Endometrial microvascular endothelial cells (primary cell): ENCODE measurements at regions not wholly inside any gene's neighbourhood (a gene's known extent, or its start where the extent isn't known, plus 50 kb on each side); places are given as distances from the start of the nearest gene placed in this dataset.

ENCODE experiments used
- in situ Hi-C: cut with HindIII; loops from 2 replicates; pipeline ENCODE4 v1.10.0; 2017; ENCODE audit warnings: low sequenced_read_pairs, low pct_unique_long_range_greater_than_20kb; ENCODE audit errors: inconsistent ontology term

GRCh38 chr2:16156411-16156810 is 216.1 kb downstream of the MYCN start:
- in situ Hi-C loops = no loop called here

- in situ Hi-C loops = no loop called here
Measured at GRCh38 chr2:16155766-16156165, 215.4 kb downstream of the MYCN start.

GRCh38 chr2:16155366-16155765 is 215.0 kb downstream of the MYCN start:
- in situ Hi-C loops = no loop called here

DNA sequence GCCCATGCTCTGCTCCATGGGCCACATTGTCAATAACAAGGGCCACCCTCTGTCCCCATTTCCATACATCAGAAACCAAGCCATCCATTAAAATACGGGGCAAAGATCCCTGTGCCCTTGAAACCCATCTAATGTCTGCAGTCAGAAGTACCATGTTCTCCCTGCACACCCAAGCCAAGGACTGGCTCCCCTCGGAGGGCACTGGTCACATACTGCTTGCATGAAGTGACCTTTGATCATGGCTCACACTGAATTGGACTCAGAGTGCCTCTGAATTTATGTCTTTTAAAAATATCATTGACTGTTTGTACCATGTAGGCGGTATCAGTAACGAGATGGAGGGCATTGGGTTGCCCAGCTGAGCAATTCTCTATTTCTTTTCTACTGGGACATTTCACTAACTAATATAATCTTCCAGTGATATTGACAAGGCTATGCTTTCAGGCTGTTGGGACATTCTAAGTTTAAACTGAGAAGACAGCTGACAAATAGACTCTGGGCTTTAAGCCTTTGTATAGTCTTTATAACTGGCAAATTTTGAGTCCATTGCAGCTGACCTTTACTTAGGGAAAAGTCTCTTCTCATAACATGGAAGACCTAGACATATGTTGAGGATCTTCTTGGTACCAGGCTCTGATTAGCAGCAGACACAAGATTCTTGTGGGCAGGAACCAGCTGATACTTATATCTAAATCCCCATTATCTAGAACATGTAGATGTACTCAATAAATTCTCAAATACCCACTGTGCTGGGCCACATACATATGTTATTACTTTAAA is 214.3 kb downstream of the MYCN start:
- in situ Hi-C loops = no loop called here

DNA sequence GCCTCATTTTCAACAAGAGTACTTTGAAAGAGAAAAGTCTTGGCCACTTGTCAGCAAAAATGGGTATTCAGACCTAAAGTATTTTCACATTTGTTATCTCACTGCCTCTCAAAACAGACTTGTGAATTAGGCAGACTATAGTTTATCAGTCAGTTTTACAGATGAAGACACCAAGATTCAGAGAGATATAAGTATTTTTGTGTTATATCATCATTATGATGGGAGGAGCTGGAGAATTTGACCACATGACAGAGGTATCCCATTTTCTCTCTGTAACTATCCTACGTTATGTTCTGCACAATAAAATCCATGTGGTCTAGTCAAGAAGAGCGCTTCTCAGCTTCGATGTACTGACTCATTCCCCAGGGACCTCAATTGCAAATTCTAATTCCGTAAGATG is 213.7 kb downstream of the MYCN start:
- in situ Hi-C loops = no loop called here

GRCh38 chr2:16153754-16154035 is 213.3 kb downstream of the MYCN start:
- in situ Hi-C loops = no loop called here

DNA sequence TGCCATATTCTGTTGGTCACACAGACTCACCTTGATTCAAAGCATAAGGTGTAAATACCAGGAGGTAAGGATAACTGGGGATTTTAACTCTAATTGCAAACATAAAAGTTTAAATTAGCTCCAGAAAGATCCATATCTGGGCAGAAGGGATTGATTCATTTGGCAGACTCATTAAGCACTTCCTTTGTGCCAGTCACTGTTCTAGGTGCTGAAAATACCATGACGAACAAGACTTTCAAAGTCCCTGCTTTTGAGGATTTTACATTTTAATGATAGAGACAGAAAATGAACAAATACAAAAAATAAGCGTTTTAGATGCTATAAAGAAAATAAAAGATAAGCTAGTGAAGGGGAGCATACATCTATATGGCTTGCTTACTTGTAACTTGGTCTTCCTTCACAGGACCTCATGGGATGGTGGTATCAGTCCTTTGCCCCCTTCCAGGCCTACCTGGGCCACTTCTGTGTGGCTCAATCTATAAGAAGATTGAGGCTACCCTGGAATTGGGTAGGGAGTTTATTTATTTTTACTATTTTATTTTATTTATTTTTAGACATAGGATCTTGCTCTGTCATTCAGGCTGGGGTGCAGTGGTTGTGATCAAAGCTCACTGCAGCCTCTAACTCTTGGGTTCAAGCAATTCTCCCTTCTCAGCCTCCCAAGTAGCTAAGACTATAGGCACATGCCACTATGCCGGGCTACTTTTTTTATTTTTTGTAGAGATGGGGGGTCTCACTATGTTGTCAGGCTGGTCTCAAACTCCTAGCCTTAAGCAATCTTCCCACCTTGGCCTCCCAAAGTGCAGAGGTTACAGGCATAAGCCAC is 212.8 kb downstream of the MYCN start:
- in situ Hi-C loops = no loop called here

- in situ Hi-C loops = no loop called here
Measured at GRCh38 chr2:16152071-16152927, 211.9 kb downstream of the MYCN start.

GRCh38 chr2:16151651-16152050 is 211.3 kb downstream of the MYCN start:
- in situ Hi-C loops = no loop called here

GRCh38 chr2:16151281-16151570 is 210.9 kb downstream of the MYCN start:
- in situ Hi-C loops = no loop called here

- in situ Hi-C loops = no loop called here
Measured at GRCh38 chr2:16150456-16151280, 210.3 kb downstream of the MYCN start.

- in situ Hi-C loops = no loop called here
Measured at GRCh38 chr2:16149349-16150243, 209.2 kb downstream of the MYCN start.

DNA sequence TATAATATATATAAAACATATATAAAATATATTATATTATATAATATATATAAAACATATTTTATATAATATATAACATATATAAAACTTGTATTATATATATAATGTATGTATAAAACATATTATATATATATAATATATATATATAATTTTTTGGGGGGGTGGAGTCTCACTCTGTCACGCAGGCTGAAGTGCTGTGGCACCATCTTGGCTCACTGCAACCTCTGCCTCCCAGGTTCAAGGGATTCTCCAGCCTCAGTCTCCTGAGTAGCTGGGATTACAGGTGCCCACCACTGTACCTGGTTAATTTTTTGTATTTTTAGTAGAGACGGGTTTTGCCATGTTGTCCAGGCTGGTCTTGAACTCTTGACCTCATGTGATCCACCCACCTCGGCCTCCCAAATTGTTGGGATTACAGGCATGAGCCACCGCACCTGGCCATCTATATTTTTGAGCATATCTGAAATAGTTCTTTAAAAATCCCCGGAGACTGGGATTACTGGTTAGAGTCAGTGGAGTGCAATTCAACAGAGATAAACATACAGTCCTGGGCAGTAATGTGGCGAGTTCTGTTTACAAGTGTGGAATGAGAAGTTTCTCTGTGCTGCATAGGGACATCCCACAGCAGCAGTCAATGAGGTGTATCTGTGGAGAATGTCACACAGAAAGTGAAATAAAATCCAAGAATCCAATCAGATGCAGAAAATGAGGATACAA is 208.4 kb downstream of the MYCN start:
- in situ Hi-C loops = no loop called here

DNA sequence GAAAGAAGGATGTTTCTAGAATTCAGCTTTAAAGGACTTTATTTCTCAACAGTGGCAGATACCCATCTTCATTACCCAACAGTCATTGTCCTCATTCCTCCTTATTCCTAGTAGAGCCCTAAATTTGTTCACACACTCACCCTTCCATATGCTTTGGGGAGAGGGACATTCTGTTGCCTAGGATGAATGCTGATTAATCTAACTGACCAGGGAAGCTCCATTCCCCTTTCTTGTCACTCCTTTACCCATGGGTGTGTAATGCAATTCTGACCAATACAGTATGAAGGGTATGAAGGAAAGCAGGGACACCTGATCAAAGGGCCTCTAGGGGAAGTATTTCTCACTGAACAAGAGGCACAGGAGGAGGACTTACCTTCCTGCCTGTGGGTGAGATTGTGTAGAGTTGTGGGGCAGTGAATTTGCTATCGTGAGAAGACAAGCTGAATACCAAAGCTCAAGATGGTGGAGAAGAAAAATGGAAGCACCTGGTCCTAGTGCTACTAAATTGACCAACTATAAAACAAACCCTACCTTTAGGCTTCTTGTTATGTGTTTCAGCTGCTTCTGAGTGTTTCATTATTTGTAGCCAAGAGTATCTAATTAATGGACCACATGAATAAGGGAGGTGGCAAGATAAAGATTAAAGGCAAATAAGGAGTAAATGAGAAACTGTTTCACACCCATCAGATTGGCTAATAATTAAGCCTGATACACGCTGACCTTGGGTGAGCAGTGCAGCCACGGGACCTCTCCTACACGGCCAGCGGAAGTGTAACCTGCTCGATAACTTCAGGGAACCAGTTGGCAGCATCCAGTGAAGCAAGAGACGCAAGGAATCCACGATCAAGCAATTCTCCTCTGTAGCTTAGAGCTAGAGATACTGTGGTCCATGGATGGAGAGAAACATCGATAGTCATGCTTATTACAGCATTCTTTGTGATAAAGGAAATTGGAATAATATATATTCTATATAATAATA is 202.3 kb downstream of the MYCN start:
- in situ Hi-C loops = no loop called here

GRCh38 chr2:16141641-16141921 is 201.2 kb downstream of the MYCN start:
- in situ Hi-C loops = no loop called here

GRCh38 chr2:16140771-16141640 is 200.7 kb downstream of the MYCN start:
- in situ Hi-C loops = no loop called here
